ENCODE measurements at regions not wholly inside any gene's neighbourhood (a gene's known extent, or its start where the extent isn't known, plus 50 kb on each side); places are given as distances from the start of the nearest gene placed in this dataset.

DNA sequence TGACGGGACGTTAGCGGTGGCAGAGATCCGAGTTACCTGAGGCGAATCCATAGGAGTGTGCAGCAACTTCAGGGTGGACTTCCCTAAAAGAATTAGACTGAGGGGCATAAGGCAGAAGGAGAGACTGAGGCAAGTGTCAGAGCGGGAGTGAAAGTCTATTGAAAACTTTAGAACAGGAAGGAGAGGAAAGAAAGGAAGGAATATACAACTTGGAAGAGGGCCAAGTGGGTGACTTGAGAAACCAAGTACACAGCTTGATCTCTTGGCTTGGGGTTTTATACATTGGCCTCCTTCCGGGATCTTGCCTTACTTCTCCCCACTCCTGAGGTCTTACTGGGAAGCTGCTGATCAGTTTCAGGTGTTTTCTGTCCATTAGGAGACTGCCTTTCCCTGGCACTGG is 84.9 kb downstream of the SNX18 start:
- no peak for DNase-seq (ENCODE audit: low spot score)
- Histone ChIP-seq H2AFZ (ENCODE audit: low read length) (no peak overlapping the region), H3K36me3 (ENCODE audit: insufficient read depth, low read length) (no peaks in the 10 kb centered on the region), H3K27ac (ENCODE audit: low read depth, low read length, poor library complexity, severe bottlenecking) (no peak overlapping the region), H3K4me3 (ENCODE audit: low read depth, low read length, poor library complexity, severe bottlenecking) (no peak overlapping the region), H3K79me2 (ENCODE audit: insufficient read depth, low read depth, low read length) (no peaks in the 10 kb centered on the region), H3K4me1 (ENCODE audit: insufficient read depth, low read length, poor library complexity, severe bottlenecking) (no peaks in the 10 kb centered on the region), H4K20me1 (ENCODE audit: insufficient read depth, low read length) (no peaks in the 10 kb centered on the region), H3K9me2 (ENCODE audit: insufficient read depth, low read length) (no peaks in the 10 kb centered on the region), H3K9me3 (ENCODE audit: low read length) (no peaks in the 10 kb centered on the region), H3K4me2 (ENCODE audit: low read length) (no peak overlapping the region)
- intact Hi-C loops (cut with micrococcal nuclease; ENCODE audit: unreplicated experiment): no loop called here
- BruUV-seq (replicated peaks): no TSS peak
- no peak for TF ChIP-seq EZH2phosphoT487 (IDR thresholded peaks at IDR 0.05; ENCODE audit: borderline replicate concordance, low read depth, low read length)
- TF ChIP-seq, protein P1, sequence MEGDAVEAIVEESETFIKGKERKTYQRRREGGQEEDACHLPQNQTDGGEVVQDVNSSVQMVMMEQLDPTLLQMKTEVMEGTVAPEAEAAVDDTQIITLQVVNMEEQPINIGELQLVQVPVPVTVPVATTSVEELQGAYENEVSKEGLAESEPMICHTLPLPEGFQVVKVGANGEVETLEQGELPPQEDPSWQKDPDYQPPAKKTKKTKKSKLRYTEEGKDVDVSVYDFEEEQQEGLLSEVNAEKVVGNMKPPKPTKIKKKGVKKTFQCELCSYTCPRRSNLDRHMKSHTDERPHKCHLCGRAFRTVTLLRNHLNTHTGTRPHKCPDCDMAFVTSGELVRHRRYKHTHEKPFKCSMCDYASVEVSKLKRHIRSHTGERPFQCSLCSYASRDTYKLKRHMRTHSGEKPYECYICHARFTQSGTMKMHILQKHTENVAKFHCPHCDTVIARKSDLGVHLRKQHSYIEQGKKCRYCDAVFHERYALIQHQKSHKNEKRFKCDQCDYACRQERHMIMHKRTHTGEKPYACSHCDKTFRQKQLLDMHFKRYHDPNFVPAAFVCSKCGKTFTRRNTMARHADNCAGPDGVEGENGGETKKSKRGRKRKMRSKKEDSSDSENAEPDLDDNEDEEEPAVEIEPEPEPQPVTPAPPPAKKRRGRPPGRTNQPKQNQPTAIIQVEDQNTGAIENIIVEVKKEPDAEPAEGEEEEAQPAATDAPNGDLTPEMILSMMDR (conservative IDR thresholded peaks at IDR 0.05; ENCODE audit: low read length): no peak
- CTCF ChIA-PET (ENCODE audit: unreplicated experiment): no interaction called here
- POLR2A ChIA-PET: no interaction called here

DNA sequence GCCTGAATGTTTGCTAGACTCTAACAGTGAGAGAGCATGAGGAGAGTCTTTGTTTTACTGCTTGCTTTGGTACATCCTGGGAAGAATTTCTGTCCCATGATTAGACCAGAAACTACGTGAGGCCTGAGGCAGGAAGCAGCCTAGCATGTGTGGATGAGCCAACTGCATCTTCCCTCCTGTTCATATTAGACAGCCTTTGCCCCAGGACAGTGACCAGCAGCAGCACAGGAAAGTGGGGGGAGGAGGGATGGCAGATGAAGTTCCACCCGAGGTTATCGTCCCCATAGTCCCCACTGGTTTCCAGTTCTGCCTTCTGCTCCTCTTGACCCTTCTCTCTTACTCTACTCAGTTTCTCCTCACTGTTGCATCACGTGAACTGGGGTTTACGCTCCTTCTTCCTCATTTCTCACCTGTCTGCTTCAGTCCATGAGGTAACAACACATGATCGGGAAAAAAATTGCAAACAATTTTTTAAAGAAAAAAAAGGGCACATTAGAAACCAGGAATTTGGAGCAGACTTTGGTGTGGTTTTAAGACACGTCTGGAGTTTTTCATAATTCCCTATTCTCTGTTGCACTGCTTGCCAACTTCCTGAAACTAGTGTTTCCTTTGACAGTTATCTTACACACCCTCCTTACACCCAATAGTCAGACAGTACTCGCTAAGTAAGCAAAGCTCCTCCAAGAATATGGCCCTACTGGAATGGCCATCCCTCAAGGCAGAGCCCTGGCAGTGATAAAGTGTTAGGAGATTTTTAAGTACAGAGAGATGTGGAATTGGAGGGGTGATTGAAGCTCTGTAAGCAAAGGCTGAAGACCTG is 84.1 kb downstream of the SNX18 start:
- no peak for DNase-seq (ENCODE audit: low spot score)
- intact Hi-C loops (cut with micrococcal nuclease; ENCODE audit: unreplicated experiment): no loop called here
- no peaks in the 10 kb centered on the region for H4K20me1 ChIP-seq (ENCODE audit: insufficient read depth, low read length)
- H3K79me2 ChIP-seq (ENCODE audit: insufficient read depth, low read depth, low read length): no peaks in the 10 kb centered on the region
- POLR2A ChIA-PET: no interaction called here
- H3K4me1 ChIP-seq (ENCODE audit: insufficient read depth, low read length, poor library complexity, severe bottlenecking): no peaks in the 10 kb centered on the region
- BruUV-seq (replicated peaks): no TSS peak
- H3K36me3 ChIP-seq (ENCODE audit: insufficient read depth, low read length): no peaks in the 10 kb centered on the region
- no peak overlapping the region for H3K27ac ChIP-seq (ENCODE audit: low read depth, low read length, poor library complexity, severe bottlenecking)
- no peak overlapping the region for H3K4me3 ChIP-seq (ENCODE audit: low read depth, low read length, poor library complexity, severe bottlenecking)
- CTCF ChIA-PET (ENCODE audit: unreplicated experiment): no interaction called here
- no peaks in the 10 kb centered on the region for H3K9me3 ChIP-seq (ENCODE audit: low read length)
- no peaks in the 10 kb centered on the region for H3K9me2 ChIP-seq (ENCODE audit: insufficient read depth, low read length)
- TF ChIP-seq, protein P1 (conservative IDR thresholded peaks at IDR 0.05; ENCODE audit: low read length): no peak
- TF ChIP-seq EZH2phosphoT487 (IDR thresholded peaks at IDR 0.05; ENCODE audit: borderline replicate concordance, low read depth, low read length): no peak
- H2AFZ ChIP-seq (ENCODE audit: low read length): no peak overlapping the region
- no peak overlapping the region for H3K4me2 ChIP-seq (ENCODE audit: low read length)
